GM23248 (cell line): ENCODE measurements at regions not wholly inside any gene's neighbourhood (a gene's known extent, or its start where the extent isn't known, plus 50 kb on each side); places are given as distances from the start of the nearest gene placed in this dataset.
"Not testable (repeated sequence)": the region's sequence is repeated elsewhere in the genome, so short reads cannot be mapped to it uniquely, and the experiment has no call there.

Source experiments
- DNase-seq: peaks from one replicate; pipeline ENCODE4 v3.0.0-alpha.2; 2015
- H2AFZ ChIP-seq: fragments of 200-600 bp; sonication (generic); 2 replicates; pipeline ENCODE4 v1.6.1; 2016; ENCODE audit warnings: antibody characterized with exemption
- H3F3A ChIP-seq: fragments of 200-600 bp; sonication (generic); 2 replicates; pipeline ENCODE4 v1.6.1; 2016; ENCODE audit warnings: mild to moderate bottlenecking, antibody characterized with exemption, mixed run types; ENCODE audit not compliant: insufficient read depth
- H3K27ac ChIP-seq: fragments of 200-600 bp; sonication (generic); 2 replicates; pipeline ENCODE4 v1.5.1; 2016; ENCODE audit warnings: mild to moderate bottlenecking
- H3K27me3 ChIP-seq: fragments of 200-600 bp; sonication (generic); replicated peaks from 2 replicates; pipeline ENCODE4 v1.6.1; 2016; ENCODE audit warnings: mild to moderate bottlenecking; ENCODE audit not compliant: insufficient read depth
- H3K36me3 ChIP-seq: fragments of 200-600 bp; sonication (generic); 2 replicates; pipeline ENCODE4 v1.6.1; 2016; ENCODE audit warnings: low read depth, mild to moderate bottlenecking
- H3K4me1 ChIP-seq: fragments of 200-600 bp; sonication (generic); 2 replicates; pipeline ENCODE4 v1.6.1; 2016; ENCODE audit warnings: mild to moderate bottlenecking; ENCODE audit not compliant: insufficient read depth
- H3K4me2 ChIP-seq: fragments of 200-600 bp; sonication (generic); one replicate; pipeline ENCODE4 v1.6.1; 2016; ENCODE audit warnings: mild to moderate bottlenecking; ENCODE audit not compliant: unreplicated experiment
- H3K4me3 ChIP-seq: fragments of 200-600 bp; sonication (generic); 2 replicates; pipeline ENCODE4 v1.5.1; 2016; ENCODE audit warnings: mild to moderate bottlenecking
- H3K79me2 ChIP-seq: fragments of 200-600 bp; sonication (generic); 2 replicates; pipeline ENCODE4 v1.6.1; 2016; ENCODE audit warnings: mild to moderate bottlenecking; ENCODE audit not compliant: insufficient read depth
- H3K9ac ChIP-seq: fragments of 200-600 bp; sonication (generic); 2 replicates; pipeline ENCODE4 v1.6.1; 2016; ENCODE audit warnings: mild to moderate bottlenecking
- H3K9me2 ChIP-seq: fragments of 200-600 bp; sonication (generic); 2 replicates; pipeline ENCODE4 v1.6.1; 2016; ENCODE audit warnings: mixed run types, mild to moderate bottlenecking, moderate library complexity; ENCODE audit not compliant: insufficient read depth
- H3K9me3 ChIP-seq: fragments of 200-600 bp; sonication (generic); one replicate; pipeline ENCODE4 v1.6.1; 2017; ENCODE audit warnings: low read depth
- H4K20me1 ChIP-seq: fragments of 200-600 bp; sonication (generic); 2 replicates; pipeline ENCODE4 v1.6.0; 2016; ENCODE audit not compliant: insufficient read depth
- EZH2 ChIP-seq: fragments of 200-600 bp; sonication (generic); IDR thresholded peaks from 2 replicates; pipeline ENCODE4 v1.6.1; 2018; ENCODE audit warnings: antibody characterized with exemption, mild to moderate bottlenecking; ENCODE audit not compliant: insufficient read depth, poor library complexity, severe bottlenecking
- EZH2phosphoT487 ChIP-seq: fragments of 200-600 bp; sonication (generic); IDR thresholded peaks from 2 replicates; pipeline ENCODE4 v1.6.1; 2018; ENCODE audit warnings: antibody characterized with exemption, moderate library complexity, mild to moderate bottlenecking, low read depth; ENCODE audit not compliant: insufficient read depth
- WGBS, 2 experiments: methylation state at CpG; one replicate each; pipeline ENCODE4 v1.1.6; 2015 to 2017; ENCODE audit warnings: low lambda C conversion rate in 2 of 2, low coverage in 1 of 2; ENCODE audit errors: missing lambda C conversion rate in 2 of 2; 5-methylcytosine and 5-hydroxymethylcytosine counted together
- in situ Hi-C: fragments of 300-500 bp; cut with MboI; formaldehyde crosslinking; loops from 2 replicates; pipeline ENCODE4 v1.15.0; 2020

DNA sequence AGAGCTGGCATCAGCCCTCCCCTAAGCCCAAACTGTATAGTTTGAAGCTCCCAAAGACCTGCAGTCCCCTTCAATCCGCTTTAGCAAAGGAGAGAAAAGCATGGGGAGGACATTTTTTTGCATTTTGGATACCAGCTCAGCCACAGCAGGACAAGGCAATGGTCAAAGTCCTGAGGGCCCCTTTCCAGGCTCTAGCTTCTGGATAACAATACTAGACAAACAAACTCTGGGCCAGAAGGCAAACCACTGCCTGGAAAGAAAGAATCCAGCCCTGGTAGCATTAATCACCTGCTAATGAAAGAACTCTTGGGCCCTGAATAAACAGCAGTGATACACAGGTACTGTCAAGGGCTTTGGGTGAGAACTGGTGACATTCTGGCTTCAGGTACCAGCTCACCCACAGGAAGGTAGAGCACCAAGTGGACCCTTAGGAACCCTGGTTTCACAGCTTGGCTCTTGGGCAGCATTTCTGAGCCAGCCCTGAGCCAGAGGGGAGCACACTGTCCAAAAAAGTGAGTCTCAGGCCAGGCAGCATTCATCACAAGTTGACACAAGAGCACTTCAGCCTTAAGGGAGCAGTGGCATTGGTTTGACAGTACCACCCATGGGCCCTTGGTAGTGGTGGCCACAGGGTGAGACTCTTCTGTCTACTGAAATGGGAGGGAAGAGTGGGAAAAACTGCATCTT, 62.5 kb downstream of the SPIN3 start:
- H3K4me2 ChIP-seq: no peak overlapping the region
- H3K9me2 ChIP-seq: no peaks in the 10 kb centered on the region
- no peak for DNase-seq
- H3K9ac ChIP-seq: no peak overlapping the region
- TF ChIP-seq EZH2 (no peak), EZH2phosphoT487 (no peak)
- peaks cover 3% of the 10 kb centered on the region; the same call in 1 of the 2 replicates for H3K4me1 ChIP-seq
- no peaks in the 10 kb centered on the region for H3K36me3 ChIP-seq
- H3F3A ChIP-seq: no peaks in the 10 kb centered on the region
- H3K9me3 ChIP-seq: no peaks in the 10 kb centered on the region
- no peak overlapping the region for H2AFZ ChIP-seq
- in situ Hi-C loops: no loop called here
- no peaks in the 10 kb centered on the region for H4K20me1 ChIP-seq
- H3K27ac ChIP-seq: no peak overlapping the region
- H3K79me2 ChIP-seq: no peaks in the 10 kb centered on the region
- H3K27me3 ChIP-seq: no peaks in the 10 kb centered on the region
- WGBS, 2 experiments: 9 to 20% methylated on average over 1 of the region's 1 CpG
- H3K4me3 ChIP-seq: no peak overlapping the region

DNA sequence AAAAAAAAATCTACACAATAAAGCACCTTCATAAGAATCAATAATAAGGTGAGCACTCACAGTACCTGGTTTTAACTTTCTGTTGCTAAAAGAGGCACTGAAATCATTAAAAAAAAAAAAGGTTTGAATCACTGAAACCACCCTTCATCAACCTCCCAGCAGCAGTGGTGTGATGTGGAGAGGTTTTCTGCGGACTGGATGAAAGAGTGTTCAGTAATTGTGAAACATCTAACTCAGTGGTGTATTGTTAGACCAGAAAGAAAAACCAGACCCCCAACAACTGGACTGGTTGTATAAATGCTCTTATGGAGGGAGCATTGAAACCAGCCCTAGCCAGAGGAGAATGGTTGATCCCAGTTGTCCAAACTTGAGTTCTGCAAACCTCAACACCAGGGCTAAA, 63.2 kb downstream of the SPIN3 start:
- Histone ChIP-seq H3K27me3 (no peaks in the 10 kb centered on the region), H3K9me3 (no peaks in the 10 kb centered on the region), H4K20me1 (no peaks in the 10 kb centered on the region), H3K27ac (no peak overlapping the region), H3K79me2 (no peaks in the 10 kb centered on the region), H3K9ac (no peak overlapping the region), H3F3A (no peaks in the 10 kb centered on the region), H3K9me2 (no peaks in the 10 kb centered on the region), H2AFZ (no peak overlapping the region), H3K36me3 (no peaks in the 10 kb centered on the region), H3K4me3 (no peak overlapping the region), H3K4me2 (no peak overlapping the region), H3K4me1 (peaks cover 3% of the 10 kb centered on the region; the same call in 1 of the 2 replicates)
- no peak for TF ChIP-seq EZH2
- no peak for TF ChIP-seq EZH2phosphoT487
- 13 to 44% methylated on average over 1 of the region's 1 CpG for WGBS, 2 experiments
- no peak for DNase-seq
- in situ Hi-C loops: no loop called here

DNA sequence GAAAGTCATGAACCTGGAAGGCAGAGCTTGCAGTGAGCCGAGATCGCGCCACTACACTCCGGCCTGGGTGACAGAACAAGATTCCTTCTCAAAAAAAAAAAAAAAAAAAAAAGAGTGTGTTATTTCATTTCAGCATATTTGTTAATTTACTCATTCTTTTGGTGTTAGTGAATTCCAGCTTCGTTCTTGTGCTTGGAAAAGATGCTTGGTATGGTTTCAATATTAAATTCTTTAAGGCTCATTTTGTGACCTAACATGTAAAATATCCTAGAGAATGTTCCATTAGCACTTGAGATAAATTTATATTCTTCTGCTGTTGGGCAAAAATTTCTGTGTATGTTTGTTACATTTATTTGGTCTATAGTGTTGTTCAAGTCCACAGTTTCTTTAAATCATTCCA, 66.8 kb downstream of the SPIN3 start:
- no peak overlapping the region for H2AFZ ChIP-seq
- no peaks in the 10 kb centered on the region for H3K79me2 ChIP-seq
- in situ Hi-C loops: no loop called here
- 34 to 53% methylated on average over 4 to 5 of the region's 5 CpGs for WGBS, 2 experiments
- peak; percentile 38 for DNase-seq
- H3K9me3 ChIP-seq: no peaks in the 10 kb centered on the region
- H3K4me1 ChIP-seq: peaks cover 3% of the 10 kb centered on the region; the same call in 1 of the 2 replicates
- no peak overlapping the region for H3K4me2 ChIP-seq
- H3K9me2 ChIP-seq: no peaks in the 10 kb centered on the region
- no peaks in the 10 kb centered on the region for H3F3A ChIP-seq
- no peak overlapping the region for H3K9ac ChIP-seq
- H3K27ac ChIP-seq: no peak overlapping the region
- no peaks in the 10 kb centered on the region for H3K36me3 ChIP-seq
- no peaks in the 10 kb centered on the region for H3K27me3 ChIP-seq
- no peaks in the 10 kb centered on the region for H4K20me1 ChIP-seq
- TF ChIP-seq EZH2: no peak
- no peak for TF ChIP-seq EZH2phosphoT487
- H3K4me3 ChIP-seq: no peak overlapping the region

DNA sequence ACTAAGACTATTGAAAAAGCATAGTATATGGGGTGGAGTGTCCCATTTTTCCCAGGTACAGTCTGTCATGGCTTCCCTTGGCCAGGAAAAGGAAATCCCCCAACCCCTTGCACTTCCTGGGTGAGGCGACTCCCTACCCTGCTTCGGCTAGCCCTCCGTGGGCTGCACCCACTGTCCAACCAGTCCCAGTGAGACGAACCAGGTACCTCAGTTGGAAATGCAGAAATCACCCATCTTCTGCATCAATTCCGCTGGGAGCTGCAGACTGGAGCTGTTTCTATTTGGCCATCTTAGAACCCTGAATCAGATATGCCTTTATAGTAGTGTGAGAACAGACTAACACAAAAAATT, 74.4 kb downstream of the SPIN3 start:
- H3K9me3 ChIP-seq, H3K4me2 ChIP-seq, H3K36me3 ChIP-seq, H3K4me3 ChIP-seq, H3K27me3 ChIP-seq, in situ Hi-C loops, H3K9ac ChIP-seq, H2AFZ ChIP-seq, DNase-seq, H3K9me2 ChIP-seq, H3K79me2 ChIP-seq, H3F3A ChIP-seq, H3K27ac ChIP-seq, H4K20me1 ChIP-seq, H3K4me1 ChIP-seq: not testable (repeated sequence)
- WGBS, 2 experiments: 31 to 54% methylated on average over 2 to 5 of the region's 5 CpGs
